Epidermal melanocyte (primary cell): ENCODE measurements at regions not wholly inside any gene's neighbourhood (a gene's known extent, or its start where the extent isn't known, plus 50 kb on each side); places are given as distances from the start of the nearest gene placed in this dataset.
"Not testable (repeated sequence)": the region's sequence is repeated elsewhere in the genome, so short reads cannot be mapped to it uniquely, and the experiment has no call there.

Experiments
- DNase-seq: peaks from one replicate; pipeline ENCODE4 v3.0.0; 2011; ENCODE audit warnings: low spot score; ENCODE audit not compliant: insufficient read length

DNA sequence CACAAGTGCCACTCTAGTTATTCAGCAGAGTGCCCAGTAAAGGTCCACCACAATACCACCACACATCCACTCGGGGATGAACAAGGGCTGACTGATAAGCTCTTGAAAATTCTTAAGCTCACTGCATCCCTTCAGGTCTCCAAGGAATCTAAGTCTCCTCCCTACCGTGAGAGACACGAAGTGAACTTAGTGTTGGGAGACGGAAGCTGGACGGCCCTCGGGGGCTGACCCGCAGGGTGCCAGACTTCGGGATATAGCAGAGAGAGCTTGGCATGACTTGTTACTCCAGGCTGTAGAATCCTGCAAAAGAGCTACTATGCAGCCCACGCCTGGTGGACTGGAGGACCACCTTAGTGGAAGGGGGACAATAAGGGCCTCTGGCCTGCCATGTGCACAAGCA is 75.1 kb downstream of the LYZL1 start:
- DNase-seq, result not testable (repeated sequence)

DNA sequence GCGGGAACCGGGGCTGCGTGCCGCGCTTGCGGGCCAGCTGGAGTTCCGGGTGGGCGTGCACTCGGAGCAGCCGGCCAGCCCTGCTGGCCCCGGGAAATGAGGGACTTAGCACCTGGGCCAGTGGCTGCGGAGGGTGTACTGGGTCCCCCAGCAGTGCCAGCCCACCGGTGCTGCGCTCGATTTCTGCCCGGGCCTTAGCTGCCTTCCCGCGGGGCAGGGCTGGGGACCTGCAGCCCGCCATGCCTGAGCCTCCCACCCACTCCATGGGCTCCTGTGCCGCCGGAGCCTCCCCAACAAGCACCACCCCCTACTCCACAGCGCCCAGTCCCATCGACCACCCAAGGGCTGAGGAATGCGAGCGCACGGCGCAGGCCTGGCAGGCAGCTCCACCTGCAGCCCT is 77.3 kb downstream of the LYZL1 start:
- not testable (repeated sequence) for DNase-seq

DNA sequence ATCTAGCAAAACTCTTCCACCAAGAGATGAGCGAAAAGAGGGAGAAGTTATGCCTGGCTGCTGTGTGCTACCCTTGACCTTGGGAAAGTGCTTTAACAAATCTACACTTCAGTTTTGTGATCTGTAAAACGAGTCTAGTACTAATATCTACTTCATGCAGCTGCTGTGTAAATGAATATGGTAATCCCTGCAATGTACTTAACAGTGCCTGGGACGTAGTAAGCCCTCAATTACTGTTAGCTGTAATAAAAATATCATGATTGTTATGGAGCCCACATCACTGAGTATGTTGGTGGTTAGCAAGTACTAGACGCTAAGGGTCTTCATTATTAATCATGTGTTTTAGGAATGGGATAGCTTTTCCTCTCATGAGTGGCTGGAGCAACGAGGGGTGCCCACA is 80.5 kb downstream of the LYZL1 start:
- no peak for DNase-seq

DNA sequence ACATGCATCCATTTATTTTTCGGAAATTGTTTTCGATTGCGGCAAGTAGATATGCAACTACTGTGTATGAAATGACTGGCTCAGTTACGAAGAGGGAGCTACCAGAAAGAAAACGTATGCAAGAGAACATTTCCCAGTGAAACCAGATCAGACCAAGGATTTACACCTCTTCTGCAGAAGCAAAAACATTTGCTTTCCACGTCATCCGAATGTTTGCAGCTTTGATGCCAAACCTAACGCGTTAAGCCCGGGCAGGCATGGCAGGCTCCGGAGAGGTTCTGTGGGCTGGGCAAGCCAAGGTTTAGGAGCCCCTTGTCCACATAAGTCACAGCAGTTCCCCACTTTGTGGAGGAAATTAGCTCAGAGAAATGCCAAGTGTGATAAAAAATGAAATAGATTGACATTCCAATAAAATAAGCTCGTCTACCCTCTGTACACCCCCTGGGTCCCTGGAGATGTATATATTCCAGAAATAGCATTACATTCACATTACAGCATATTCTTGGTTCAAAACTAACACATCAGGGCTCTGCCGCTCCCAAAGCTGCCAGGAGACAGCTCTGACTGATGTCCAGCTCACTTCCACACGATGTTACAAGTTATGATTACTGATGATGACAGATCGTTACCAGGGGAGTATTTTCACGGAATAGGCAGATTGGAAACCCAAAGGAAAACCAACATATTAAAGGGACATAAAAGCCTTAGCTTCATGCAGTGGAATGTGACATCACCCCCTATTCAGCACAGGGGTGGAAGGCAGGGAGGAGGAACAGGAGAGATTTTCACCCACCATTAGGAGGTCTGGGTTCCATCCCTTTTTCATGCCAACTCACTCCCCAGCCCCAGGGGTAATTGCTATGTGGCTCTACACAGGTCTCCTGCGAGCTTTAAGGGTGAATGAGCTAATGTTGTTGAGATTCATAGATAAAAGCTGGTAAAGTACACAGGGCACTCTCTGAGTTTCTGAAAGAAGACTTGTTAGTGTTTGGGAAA is 81.5 kb downstream of the LYZL1 start:
- DNase-seq, result no peak

DNA sequence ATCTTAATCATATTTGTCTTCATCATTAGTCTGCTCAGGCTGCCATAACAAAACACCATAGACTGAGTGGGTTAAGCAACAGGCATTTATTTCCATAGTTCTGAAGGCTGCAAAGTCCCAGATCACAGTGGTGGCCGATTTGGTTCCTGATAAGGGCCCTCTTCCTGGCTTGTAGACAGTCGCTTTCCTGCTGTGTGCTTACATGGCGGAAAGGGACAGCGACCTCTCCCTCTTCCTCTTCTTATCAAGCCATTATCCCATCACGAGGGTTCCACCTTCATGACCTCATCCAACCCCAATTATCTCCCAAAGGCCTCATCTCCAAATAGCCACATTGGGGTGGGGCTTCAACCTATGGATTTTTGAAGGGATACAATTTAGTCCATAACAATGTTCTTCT is 84.0 kb downstream of the LYZL1 start:
- no peak for DNase-seq

DNA sequence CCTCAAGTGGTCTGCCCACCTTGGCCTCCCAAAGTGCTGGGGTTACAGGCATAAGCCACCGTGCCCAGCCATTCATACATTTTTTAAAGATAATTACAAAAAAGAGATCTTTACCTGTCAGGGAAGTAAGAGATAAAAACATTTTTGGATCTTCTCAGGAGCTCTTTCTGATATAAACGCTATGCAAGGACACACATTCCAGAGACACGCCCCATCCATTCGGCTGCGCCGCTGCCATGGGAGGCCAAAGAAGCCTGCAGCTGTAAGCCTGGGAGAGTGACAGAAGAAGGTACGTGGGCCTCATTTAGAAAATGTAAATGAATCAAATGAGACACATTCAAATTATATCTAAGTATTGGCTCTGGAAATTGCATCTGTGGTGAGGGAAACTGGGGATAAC is 85.3 kb downstream of the LYZL1 start:
- DNase-seq, result no peak

DNA sequence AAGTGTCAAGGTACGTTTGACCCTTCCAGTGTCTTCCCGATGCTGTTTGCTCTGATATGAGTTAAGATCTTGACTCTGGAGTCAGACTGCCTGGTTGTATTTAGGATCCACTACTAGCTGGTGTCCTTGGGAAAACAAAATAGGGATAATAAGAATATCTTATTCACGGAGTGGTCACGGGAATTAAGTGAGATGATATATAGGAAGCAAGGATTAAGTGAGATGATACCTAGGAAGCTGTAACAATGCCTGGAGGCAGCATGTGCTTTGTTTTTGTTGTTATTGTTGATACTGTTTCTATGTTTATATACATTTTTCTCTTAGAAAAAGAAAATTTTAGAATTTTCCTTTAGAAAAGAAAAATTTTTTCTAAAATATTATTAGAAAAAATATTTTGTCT is 87.0 kb downstream of the LYZL1 start:
- no peak for DNase-seq

DNA sequence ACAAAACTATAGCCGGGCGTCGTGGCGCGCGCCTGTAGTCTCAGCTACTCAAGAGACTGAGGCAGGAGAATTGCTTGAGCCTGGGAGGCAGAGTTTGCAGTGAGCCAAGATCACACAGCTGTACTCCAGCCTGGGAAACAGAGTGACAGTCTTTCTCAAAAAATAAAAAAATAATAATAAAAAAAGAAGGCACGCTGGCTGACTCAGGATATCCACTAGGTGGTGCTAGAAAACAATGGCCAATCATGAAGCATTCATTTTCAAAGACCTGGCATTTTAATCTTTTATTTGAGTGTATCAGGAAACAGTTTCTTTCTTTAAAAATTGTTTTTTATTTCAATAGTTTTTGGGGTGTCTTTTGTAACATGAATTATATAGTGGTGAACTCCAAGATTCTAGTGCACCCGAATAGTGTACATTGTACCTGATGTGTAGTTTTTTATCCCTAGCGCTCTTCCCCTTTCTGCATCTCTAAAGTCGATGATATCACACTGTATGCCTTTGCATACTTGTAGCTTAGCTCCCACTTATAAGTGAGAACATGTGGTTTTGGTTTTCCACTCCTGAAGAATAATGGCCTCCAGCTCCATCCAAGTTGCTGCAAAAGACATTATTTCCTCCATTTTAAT is 88.6 kb downstream of the LYZL1 start:
- peak; percentile 75 for DNase-seq

DNA sequence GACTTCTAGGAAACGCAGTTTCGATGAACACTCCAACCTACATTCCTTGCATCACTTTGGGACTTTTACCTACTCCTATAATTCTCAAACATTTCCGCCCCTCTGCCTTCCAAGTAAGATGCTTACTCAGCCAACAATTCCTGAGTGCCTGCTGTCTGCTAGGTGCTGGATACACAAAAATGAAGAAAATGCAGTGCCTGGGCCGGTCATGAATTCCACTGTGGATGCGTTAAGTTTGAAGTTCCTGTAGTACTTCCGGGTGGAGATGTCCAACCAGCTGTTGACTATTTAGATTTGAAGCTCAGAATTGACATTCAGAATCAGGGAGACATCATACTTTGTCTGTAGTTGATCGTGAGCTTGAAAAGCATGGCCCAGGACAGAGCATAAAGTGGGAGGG is 89.2 kb downstream of the LYZL1 start:
- DNase-seq, result no peak

DNA sequence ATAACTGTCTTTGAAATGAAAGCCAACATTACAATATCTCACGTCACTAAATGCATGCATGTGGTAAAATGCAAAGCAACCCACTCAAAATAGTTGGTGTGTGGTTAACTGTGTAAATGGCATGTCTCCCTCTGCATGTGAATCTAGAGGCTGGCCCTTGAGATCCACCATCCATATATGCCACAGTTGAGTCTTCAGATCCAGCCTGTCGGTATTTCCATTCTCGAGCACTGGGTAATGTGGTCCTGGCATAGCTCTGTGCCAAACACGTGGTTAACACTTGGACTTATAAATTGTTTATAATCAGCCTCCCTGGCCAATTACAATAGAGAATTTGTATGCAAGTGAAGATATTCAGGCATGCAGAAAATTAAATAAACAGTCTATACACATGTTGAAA is 90.3 kb downstream of the LYZL1 start:
- no peak for DNase-seq

DNA sequence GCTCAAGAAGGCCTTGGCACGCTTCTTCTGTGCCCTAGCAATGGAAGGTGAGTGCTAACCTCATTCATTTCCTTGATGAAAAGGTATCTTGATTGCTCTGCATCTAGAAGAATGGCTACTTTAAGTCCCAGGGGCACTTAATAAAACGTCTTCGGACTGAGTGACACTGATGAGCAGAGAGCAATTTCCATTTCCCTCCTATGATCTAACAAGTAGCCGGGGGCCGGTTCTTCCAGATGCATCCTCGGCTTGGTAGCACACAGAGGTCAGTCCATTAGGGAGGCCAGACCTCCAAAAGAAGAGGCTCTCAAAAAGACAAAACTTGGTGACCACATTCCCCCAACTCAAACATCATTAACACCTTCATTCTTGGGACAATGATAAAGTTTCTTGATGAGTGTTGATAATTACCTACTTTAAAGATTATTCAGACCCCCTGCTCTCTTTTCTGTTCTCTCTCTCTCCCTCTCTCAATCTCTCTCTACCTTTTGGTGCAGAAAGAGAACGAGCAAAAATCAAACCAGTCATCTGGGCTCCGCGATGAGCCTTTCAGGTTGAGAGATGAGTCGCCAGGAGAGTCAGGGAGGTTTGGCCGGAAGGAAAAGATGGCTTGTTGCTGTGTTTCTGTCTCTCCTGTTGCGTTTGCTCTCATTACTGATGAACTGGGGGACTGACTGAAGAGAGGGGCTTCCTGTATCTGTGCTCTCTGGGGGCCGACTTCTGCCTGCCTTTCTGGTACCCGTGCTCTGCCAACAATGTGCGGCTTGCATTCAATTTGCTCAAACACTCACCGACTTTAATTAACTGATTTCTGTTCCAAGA is 91.1 kb downstream of the LYZL1 start:
- not testable (repeated sequence) for DNase-seq

DNA sequence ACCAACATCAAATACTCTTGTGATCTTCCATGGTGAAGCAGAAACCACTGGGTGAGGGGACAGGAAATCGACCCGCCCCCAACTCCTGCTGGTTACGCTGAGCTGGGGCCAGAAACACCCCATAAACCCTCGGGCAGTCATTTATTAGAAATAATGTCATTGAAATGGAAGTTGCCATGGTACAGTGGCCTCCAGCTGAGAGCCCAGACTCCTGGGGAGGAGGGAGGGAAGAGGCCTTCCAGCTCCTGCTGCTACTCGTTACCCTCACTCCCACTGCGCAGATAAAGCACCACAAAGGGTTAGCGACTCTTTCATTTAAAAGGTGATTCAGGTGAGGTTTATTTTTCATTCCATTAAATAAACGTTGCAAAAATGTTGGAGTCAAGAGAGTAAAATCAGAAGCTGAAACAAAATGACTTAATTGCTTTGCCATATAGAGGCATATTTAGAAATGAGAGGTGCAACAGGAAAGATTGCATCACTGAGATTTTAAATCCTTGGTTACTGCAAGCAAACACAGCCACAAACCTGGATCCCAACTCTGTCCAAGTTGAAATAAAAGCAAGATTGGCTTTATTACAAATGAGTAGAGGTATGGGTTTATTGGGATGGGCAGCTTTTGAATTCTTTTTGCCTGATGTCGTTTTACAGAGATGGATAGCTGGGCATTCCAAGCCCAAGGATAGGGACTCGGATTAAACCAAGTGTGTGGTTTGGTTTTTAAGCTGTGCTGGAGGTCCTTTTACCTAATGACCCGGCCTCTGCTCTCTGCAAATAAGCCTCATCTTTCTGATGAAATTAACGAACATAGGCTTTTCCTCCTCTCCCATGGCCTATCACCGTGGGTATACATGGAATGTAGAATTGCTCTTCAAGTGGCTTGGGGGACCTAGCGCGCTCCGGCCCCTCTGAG is 92.0 kb downstream of the LYZL1 start:
- DNase-seq, result not testable (repeated sequence)

DNA sequence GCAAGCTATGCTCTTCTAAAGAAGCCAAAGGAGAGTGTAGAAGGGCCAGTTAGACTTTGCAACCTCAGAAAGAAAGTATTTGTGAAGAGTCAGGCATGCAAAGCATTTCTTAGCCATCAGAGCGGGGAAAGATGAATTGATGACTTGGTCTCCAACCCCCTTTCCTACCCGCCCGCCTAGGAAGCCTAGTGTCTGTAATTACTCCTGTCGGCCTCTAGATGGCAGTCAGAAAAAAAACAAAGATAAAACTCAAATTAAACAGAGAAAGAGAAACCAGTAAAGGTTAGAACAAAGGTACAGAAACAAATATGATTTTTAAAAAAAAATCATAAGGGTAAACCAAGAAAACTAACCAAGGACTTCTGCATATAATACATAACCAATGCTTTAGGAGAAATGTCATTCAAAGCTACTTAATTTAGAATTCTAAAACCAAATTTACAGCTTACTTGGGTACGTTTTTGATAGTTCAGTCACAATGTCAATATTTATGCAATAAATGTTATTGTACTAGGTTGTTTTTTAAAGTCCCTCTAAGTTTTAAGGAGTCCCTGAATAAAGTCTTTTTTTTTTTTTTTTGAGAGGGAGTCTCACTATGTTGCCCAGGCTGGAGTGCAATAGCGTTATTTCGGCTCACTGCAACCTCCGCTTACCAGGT is 97.6 kb downstream of the LYZL1 start:
- DNase-seq, result no peak

DNA sequence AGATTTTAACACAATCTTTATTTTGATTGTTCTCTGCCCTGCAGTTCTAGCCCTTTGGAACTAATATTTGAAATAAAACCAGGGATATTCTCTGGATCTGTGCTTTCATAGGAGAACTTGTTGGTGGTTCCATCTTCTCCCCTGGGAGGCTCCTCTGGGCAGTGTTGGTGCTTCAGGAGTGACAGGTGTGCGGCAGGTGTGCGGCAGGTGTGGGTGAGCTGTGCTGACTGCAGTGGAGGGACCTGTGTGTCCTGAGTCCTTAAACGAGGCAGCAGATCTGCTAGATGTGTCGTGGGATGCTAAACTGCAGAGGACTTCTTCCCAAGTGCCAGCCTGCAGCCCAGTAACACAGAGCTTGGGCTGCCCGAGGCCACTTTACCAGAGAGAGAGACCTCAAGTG is 98.4 kb downstream of the LYZL1 start:
- no peak for DNase-seq

DNA sequence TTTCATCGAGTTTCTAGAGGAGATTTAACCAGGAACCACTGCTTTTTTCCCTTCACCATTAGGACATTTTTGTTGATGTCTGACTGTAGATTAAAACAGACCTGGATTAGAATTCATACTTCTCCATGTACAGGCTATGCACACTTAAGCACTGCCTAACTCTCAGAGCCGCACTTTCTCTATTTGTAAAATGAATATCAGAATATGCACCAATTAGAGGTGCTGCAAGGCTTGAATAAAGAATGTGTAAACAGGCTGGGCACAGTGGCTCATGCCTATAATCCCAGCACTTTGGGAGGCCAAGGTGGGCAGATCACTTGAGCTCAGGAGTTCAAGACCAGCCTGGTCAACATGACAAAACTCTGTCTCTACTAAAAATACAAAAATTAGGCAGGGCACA is 99.2 kb downstream of the LYZL1 start:
- DNase-seq, result not testable (repeated sequence)

DNA sequence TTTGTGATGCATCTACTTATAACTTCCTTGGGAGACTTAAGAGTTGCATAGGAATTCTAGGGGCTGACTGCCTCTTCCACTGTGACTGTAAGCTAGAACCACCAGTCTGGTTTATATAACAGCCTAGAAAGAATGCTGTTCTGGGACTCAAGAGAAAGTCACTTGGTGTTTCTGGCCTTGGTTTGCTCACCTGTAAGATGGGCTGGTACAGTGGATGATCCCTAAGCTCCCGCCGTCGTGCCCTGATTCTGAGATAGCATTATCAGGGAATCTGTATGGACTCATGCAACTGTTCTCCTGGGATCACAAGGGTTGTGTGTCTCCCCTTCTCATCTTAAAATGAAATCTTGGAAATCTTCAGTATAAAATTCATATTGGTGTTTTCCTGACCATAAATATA is 100.6 kb downstream of the LYZL1 start:
- DNase-seq, result no peak

DNA sequence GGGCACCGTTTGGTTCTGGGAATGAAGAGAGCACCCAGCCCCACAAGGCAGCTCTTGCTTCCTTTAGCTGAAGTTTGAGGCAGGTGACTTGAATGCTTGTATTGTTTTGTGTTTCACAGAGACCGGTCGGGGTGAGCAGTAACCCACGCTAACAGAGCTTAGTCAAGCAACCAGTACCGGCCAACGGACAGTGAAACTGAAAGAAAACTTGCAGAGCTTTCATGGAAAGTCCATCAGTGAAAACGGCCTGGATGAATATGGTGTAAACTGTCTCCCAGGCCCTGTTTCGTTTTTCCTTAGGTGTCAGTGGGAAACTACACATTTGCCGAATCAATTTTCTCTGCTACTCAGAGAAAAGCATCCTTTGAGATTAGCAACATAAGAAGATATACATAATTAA is 101.1 kb downstream of the LYZL1 start:
- no peak for DNase-seq

DNA sequence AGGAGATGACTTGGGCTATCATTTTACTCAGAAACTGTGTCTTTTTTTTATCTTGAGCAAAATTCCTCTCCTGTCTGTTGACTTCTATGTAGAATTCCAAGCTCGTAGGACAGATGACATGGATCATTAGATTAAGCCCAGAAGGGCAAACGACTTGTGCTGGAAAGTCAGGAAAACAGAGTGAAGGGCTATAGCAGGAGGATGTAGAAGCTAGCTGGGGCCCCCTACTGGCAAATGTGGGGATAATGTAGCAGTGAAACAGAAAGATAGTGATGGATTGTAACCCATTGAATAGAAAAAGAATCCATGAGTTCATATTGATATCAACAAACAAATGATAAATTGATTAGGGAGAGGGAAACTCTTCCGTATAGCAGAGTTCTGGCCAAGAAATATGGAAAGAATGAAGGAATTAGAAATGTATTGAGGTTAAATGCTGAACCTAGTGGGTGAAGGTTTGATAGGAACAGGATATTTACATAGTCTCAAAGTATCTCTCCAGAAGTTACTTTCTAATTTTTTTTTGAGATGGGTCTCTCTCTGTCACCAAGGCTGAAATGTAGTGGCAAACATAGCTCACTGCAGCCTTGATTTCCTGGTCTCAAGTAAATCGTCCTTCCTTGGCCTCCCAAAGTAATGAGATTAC is 103.6 kb downstream of the LYZL1 start:
- peak; percentile 51 for DNase-seq

DNA sequence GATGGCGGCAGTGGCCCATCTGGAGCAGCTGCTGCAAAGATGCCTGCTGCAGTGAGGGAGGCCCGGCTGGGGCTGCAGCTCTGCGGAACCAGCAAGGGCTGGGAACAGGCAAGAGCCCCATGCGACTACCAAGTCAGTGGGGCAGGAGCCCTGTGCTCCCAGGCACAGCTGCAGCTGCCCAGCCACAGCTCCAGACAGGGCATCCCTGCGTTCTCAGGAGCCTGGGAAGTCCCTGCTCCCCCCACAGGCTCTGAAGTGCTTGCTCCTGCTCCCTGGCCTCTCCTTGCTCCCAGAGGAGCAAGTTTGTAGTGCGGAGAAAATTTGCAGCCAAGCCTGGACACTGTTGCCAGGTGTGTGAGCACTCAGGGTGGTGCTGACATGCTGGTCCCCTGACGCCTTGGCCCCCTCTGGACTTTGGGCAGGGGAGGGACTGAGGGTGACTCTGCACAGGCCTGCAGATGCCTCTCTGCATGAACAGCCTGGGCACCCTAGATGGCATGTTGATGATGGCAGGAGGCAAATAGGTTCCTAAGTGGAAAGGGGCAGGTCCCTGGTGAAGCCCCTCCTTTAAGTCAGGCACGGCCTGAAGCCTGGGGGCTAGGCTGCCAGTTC is 105.6 kb downstream of the LYZL1 start:
- DNase-seq, result no peak
